Upper lobe of right lung (tissue), 1 donor: ENCODE measurements at regions not wholly inside any gene's neighbourhood (a gene's known extent, or its start where the extent isn't known, plus 50 kb on each side); places are given as distances from the start of the nearest gene placed in this dataset.

Experiments
- ATAC-seq: fragments of 200-7000 bp; cut with Tn5 transposase; one replicate; pipeline ENCODE4 v1.9.1; 2020; ENCODE audit warnings: mild to moderate bottlenecking, moderate library complexity
- DNase-seq: peaks from one replicate; pipeline ENCODE4 v3.0.0-alpha.2; 2020
- H3K27ac ChIP-seq: fragments of 200-600 bp; one replicate; pipeline ENCODE4 v1.8.0; 2022
- H3K27me3 ChIP-seq: fragments of 200-600 bp; one replicate; pipeline ENCODE4 v1.8.0; 2022; ENCODE audit warnings: mild to moderate bottlenecking
- H3K36me3 ChIP-seq: fragments of 200-600 bp; one replicate; pipeline ENCODE4 v1.8.0; 2022
- H3K4me1 ChIP-seq: fragments of 200-600 bp; one replicate; pipeline ENCODE4 v1.8.0; 2022
- H3K4me3 ChIP-seq: fragments of 200-600 bp; one replicate; pipeline ENCODE4 v1.8.0; 2022; ENCODE audit warnings: mild to moderate bottlenecking
- H3K9me3 ChIP-seq: fragments of 200-600 bp; one replicate; pipeline ENCODE4 v1.8.0; 2022
- intact Hi-C: fragments of 100-400 bp; cut with DNase I; formaldehyde crosslinking; loops from one replicate; pipeline ENCODE4 v1.11.0; 2022
- TF ChIP-seq, protein P1 (sequence below): fragments of 200-600 bp; IDR thresholded peaks from one replicate; pipeline ENCODE4 v1.8.0; 2022; ENCODE audit warnings: antibody characterized with exemption
- donor health status: DM: no; HTN: yes; CAD: no; lungs with severe emphysema.

DNA sequence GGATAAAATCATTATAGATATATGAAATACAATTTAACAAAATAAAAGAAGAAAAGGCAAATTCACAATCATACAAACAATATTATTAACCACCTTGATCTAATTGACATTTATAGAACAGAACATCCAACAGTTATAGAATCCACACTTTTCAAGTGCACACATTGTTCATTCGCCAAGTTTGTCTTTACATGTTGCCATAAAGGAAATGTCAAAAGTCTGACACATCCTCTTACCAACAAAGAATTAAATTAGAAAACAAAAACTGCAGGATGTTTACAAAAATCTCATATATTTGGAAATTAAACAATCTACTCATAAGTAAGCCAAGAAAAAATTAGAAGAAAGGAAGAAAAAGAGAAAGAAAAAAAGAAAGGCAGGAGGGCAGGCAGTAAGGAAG is 909.2 kb upstream of the EPHA6 start:
- ATAC-seq (no peak), DNase-seq (no peak)
- H3K27ac ChIP-seq = no peak overlapping the region
- no peak overlapping the region for H3K4me3 ChIP-seq
- no peaks in the 10 kb centered on the region for H3K9me3 ChIP-seq
- H3K36me3 ChIP-seq = no peaks in the 10 kb centered on the region
- H3K27me3 ChIP-seq = no peaks in the 10 kb centered on the region
- H3K4me1 ChIP-seq = no peaks in the 10 kb centered on the region
- TF ChIP-seq, protein P1, sequence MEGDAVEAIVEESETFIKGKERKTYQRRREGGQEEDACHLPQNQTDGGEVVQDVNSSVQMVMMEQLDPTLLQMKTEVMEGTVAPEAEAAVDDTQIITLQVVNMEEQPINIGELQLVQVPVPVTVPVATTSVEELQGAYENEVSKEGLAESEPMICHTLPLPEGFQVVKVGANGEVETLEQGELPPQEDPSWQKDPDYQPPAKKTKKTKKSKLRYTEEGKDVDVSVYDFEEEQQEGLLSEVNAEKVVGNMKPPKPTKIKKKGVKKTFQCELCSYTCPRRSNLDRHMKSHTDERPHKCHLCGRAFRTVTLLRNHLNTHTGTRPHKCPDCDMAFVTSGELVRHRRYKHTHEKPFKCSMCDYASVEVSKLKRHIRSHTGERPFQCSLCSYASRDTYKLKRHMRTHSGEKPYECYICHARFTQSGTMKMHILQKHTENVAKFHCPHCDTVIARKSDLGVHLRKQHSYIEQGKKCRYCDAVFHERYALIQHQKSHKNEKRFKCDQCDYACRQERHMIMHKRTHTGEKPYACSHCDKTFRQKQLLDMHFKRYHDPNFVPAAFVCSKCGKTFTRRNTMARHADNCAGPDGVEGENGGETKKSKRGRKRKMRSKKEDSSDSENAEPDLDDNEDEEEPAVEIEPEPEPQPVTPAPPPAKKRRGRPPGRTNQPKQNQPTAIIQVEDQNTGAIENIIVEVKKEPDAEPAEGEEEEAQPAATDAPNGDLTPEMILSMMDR = no peak
- intact Hi-C loops = no loop called here

GRCh38 chr3:95911767-95912166 is 902.6 kb upstream of the EPHA6 start:
- Histone ChIP-seq H3K4me3 (no peak overlapping the region), H3K27me3 (no peaks in the 10 kb centered on the region), H3K9me3 (no peaks in the 10 kb centered on the region), H3K4me1 (no peaks in the 10 kb centered on the region), H3K27ac (no peak overlapping the region), H3K36me3 (no peaks in the 10 kb centered on the region)
- TF ChIP-seq, protein P1 = no peak
- DNase-seq (peak; percentile 48), ATAC-seq (peak; percentile 30)
- intact Hi-C loops = no loop called here

DNA sequence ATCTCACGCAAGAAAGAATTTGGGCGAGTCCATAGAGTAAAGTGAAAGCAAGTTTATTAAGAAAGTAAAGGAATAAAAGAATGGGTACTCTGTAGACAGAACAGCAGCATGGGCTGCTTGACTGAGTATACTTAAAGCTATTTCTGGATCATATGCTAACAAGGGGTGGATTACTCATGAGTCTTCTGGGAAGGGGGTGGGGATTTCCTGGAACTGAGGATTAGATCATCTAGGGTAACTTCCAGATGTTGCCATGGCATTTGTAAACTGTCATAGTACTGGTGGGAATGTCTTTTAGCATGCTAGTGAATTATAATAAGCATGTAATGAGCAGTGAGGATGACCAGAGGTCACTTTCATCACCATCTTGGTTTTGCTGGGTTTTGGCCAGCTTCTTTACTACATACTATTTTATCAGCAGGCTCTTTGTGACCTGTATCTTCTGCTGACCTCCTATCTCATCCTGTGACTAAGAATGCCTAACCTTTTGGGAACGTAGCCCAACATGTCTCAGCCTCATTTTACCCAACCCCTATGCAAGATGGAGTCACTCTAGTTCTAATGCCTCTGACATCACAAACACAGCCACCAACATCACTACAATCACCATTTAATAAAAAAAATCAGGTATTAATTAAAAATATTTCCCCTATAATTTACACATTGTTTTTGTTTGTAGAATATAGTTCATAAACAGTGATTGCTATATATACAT is 890.7 kb upstream of the EPHA6 start:
- Histone ChIP-seq H3K4me1 (no peaks in the 10 kb centered on the region), H3K27ac (no peak overlapping the region), H3K27me3 (no peaks in the 10 kb centered on the region), H3K9me3 (no peaks in the 10 kb centered on the region), H3K4me3 (no peak overlapping the region), H3K36me3 (no peaks in the 10 kb centered on the region)
- ATAC-seq = peak; percentile 62
- TF ChIP-seq, protein P1 = no peak
- DNase-seq = no peak
- intact Hi-C loops = no loop called here

DNA sequence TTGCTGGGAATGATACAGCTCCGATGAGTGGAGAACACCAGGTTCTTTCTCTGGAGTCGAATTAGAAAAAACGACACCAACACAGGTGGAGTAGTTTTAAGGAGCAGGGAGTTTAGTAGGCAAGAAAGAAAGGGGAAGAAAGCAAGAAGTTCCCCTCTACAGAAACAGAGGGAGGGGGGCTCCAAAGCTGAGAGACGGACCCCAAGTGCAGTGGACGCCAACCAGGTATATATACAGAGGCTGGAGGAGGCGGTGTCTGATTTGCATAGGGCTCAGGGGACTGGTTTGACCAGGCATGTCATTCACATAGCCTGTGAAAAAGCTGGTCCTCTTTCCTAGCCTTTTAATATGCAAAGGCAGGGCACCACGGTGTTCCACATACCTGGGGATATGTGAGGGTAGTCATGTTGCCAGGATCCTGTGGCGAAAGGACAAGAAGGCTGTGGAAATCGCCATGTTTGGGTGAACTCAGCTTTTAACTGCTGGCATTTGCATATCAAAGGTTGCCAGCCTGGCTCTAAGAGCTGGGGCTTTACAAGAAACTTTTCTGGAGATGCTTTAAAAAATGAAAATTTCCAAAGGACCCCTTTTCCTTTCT is 887.4 kb upstream of the EPHA6 start:
- no peaks in the 10 kb centered on the region for H3K9me3 ChIP-seq
- no peak for ATAC-seq
- no peak overlapping the region for H3K4me3 ChIP-seq
- no peaks in the 10 kb centered on the region for H3K27me3 ChIP-seq
- H3K4me1 ChIP-seq = no peaks in the 10 kb centered on the region
- DNase-seq = no peak
- no peak overlapping the region for H3K27ac ChIP-seq
- TF ChIP-seq, protein P1 = no peak
- intact Hi-C loops = no loop called here
- no peaks in the 10 kb centered on the region for H3K36me3 ChIP-seq

GRCh38 chr3:95934181-95934580 is 880.2 kb upstream of the EPHA6 start:
- Histone ChIP-seq H3K27me3 (no peaks in the 10 kb centered on the region), H3K9me3 (no peaks in the 10 kb centered on the region), H3K4me1 (no peaks in the 10 kb centered on the region), H3K4me3 (no peak overlapping the region), H3K36me3 (no peaks in the 10 kb centered on the region), H3K27ac (no peak overlapping the region)
- ATAC-seq = no peak
- TF ChIP-seq, protein P1 = no peak
- no peak for DNase-seq
- intact Hi-C loops = no loop called here
